Natural killer cell (primary cell): ENCODE measurements at regions not wholly inside any gene's neighbourhood (a gene's known extent, or its start where the extent isn't known, plus 50 kb on each side); places are given as distances from the start of the nearest gene placed in this dataset.

ENCODE experiments used
- ATAC-seq, 3 donors: fragments of 150-1000 bp in 2 of 3; fragments of 200-7000 bp in 1 of 3; cut with Tn5 transposase; 1 replicate in 1 of 3; 2 replicates in 2 of 3; pipeline ENCODE4 v1.10.0; 2021; ENCODE audit warnings: mild to moderate bottlenecking in 2 of 3, moderate library complexity in 2 of 3
- DNase-seq, 2 donors: peaks; one replicate each; pipeline versions ENCODE4 v3.0.0 to v3.0.0-alpha.2; 2013 to 2021; ENCODE audit warnings: mixed read lengths in 1 of 2
- H3K27ac ChIP-seq: one replicate; pipeline ENCODE4 v1.5.1; 2013; ENCODE audit warnings: mild to moderate bottlenecking, low read length
- H3K27me3 ChIP-seq: one replicate; pipeline ENCODE4 v1.6.1; 2013; ENCODE audit warnings: low read length; ENCODE audit not compliant: control insufficient read depth, insufficient read depth
- H3K36me3 ChIP-seq: one replicate; pipeline ENCODE4 v1.6.1; 2013; ENCODE audit warnings: low read length; ENCODE audit not compliant: control insufficient read depth, insufficient read depth
- H3K4me1 ChIP-seq: one replicate; pipeline ENCODE4 v1.6.1; 2013; ENCODE audit warnings: low read length; ENCODE audit not compliant: control insufficient read depth, insufficient read depth
- H3K4me3 ChIP-seq: one replicate; pipeline ENCODE4 v1.5.1; 2013; ENCODE audit warnings: low read length
- H3K9me3 ChIP-seq: one replicate; pipeline ENCODE4 v1.6.1; 2013; ENCODE audit warnings: low read length; ENCODE audit not compliant: control insufficient read depth, insufficient read depth
- H3K27ac Mint-ChIP-seq, 2 donors: one replicate each; pipeline ENCODE4 v1.8.0; 2022; ENCODE audit warnings: mild to moderate bottlenecking in 2 of 2, mixed read lengths in 2 of 2, moderate library complexity in 1 of 2
- H3K27me3 Mint-ChIP-seq, 2 donors: one replicate each; pipeline ENCODE4 v1.8.0; 2022; ENCODE audit warnings: low read depth in 2 of 2, mixed read lengths in 2 of 2
- H3K36me3 Mint-ChIP-seq: one replicate; pipeline ENCODE4 v1.8.0; 2022; ENCODE audit warnings: mixed read lengths
- H3K4me1 Mint-ChIP-seq, 2 donors: one replicate each; pipeline ENCODE4 v1.8.0; 2022; ENCODE audit warnings: mixed read lengths in 2 of 2
- H3K4me3 Mint-ChIP-seq: one replicate; pipeline ENCODE4 v1.8.0; 2022; ENCODE audit warnings: mild to moderate bottlenecking, moderate library complexity, mixed read lengths
- H3K9me3 Mint-ChIP-seq, 2 donors: one replicate each; pipeline ENCODE4 v1.8.0; 2022; ENCODE audit warnings: mixed read lengths in 2 of 2
- CTCF ChIP-seq: fragments of 200-600 bp; IDR thresholded peaks from one replicate; pipeline ENCODE4 v1.8.0; 2022; ENCODE audit warnings: antibody characterized with exemption
- WGBS: methylation state at CpG from one replicate; pipeline ENCODE4 v1.1.7; 2013; ENCODE audit warnings: missing lambda C conversion rate; ENCODE audit not compliant: insufficient coverage; 5-methylcytosine and 5-hydroxymethylcytosine counted together
- intact Hi-C: fragments of 100-400 bp; cut with micrococcal nuclease; formaldehyde crosslinking; loops from one replicate; pipeline ENCODE4 v1.14.2; 2022

DNA sequence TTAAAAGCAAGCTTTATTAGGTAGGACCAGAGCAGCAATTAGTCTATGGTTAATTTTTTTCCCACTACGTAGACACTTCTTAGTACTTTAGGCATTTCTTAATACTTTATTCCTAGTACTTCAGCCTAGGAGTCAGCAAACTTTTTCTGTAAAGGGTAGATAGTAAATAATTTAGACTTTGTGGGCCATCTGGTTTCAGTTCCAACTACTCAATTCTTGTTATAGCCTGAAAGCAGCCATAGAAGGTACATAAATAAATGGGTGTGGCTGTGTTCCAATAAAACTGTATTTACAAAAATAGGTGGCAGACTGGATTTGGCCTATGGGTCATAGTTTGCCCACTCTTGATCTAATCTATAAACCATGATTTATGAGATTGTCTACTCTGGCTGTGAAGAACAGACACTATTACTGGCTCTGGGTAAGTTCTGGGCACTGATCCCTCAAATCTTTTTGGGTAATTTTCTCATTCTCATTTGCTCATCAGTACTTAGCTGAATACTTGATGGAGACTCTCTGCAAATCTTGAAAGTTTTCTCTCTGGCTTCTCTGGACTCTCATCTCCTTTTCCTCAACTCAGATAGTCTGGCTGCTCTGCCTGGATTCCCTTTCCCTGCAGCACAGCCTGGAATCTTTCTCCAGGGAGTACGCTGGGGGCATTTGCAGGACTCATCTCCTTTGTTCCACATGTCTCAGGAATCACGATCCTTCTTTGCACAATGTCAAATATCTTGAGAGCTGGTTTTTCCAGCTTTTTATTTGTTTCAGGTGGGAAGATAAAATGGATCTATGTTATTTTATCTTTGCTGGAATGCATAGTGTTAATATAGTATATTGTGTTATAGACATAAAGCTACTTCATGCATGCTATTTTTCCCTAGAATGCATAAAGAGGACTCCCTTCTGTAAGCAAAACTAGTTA is 524.8 kb upstream of the TBL1XR1 start:
- 95% methylated on average over 2 of the region's 3 CpGs for WGBS
- H3K27ac ChIP-seq = no peak overlapping the region

DNA sequence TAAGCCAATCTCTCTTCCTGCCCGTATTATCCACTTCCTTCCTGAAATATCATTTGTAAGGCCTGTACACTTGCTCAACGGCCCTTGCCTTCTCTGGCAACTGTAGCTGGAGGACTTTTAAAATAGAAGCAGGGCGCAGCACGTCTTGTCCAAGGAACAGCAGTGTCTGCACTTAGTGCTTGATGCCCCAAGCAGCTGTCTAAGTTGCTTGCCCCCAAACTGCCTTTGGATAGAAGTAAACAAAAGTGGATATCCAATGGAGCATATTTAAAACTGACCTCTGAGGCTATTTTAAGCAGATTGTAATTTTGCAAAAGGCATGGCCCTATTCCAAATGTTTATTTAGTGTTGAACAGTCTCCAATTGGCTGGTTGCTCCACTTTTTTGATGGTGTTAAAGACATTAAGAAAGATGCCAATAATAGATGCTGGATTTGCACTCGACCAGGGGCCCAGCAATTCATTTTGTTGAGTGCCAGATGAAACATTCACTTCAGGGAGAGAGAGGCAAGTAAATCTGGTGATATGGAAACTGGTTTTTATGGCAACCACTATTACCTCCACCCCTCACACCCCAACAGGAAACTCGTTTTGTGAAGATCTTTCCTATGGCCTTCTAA is 526.8 kb upstream of the TBL1XR1 start:
- Mint-ChIP-seq H3K9me3 (peaks cover 2 to 4% of the 10 kb centered on the region in 2 donors), H3K4me1 (peaks cover 27 to 32% of the 10 kb centered on the region in 2 donors), H3K36me3 (no peaks in the 10 kb centered on the region), H3K27me3 (no peaks in the 10 kb centered on the region), H3K4me3 (peak overlapping the region; percentile 51), H3K27ac (peak overlapping the region; percentile 55 to 67)
- peaks cover 9% of the 10 kb centered on the region for H3K4me1 ChIP-seq
- no peak for TF ChIP-seq CTCF
- 19% methylated on average over 6 of the region's 6 CpGs for WGBS
- H3K4me3 ChIP-seq = no peak overlapping the region
- H3K27ac ChIP-seq = peak overlapping the region; percentile 38
- DNase-seq = peak in 1 of 2 donors; percentile 5
- H3K36me3 ChIP-seq = no peaks in the 10 kb centered on the region
- intact Hi-C loops = no loop called here
- ATAC-seq = peak in 2 of 3 donors; percentile 44 to 66
- no peaks in the 10 kb centered on the region for H3K9me3 ChIP-seq
- no peaks in the 10 kb centered on the region for H3K27me3 ChIP-seq

More for the DNA sequence above, 524.8 kb upstream of the TBL1XR1 start:
- no peak for DNase-seq
- Mint-ChIP-seq H3K4me1 (peaks cover 27 to 32% of the 10 kb centered on the region in 2 donors), H3K4me3 (no peak overlapping the region), H3K9me3 (peaks cover 1 to 4% of the 10 kb centered on the region in 2 donors), H3K27ac (no peak overlapping the region), H3K27me3 (no peaks in the 10 kb centered on the region), H3K36me3 (no peaks in the 10 kb centered on the region)
- no peak for ATAC-seq
- Histone ChIP-seq H3K4me3 (no peak overlapping the region), H3K27me3 (no peaks in the 10 kb centered on the region), H3K9me3 (no peaks in the 10 kb centered on the region), H3K4me1 (peaks cover 9% of the 10 kb centered on the region), H3K36me3 (no peaks in the 10 kb centered on the region)
- intact Hi-C loops = no loop called here
- TF ChIP-seq CTCF = no peak

- no peaks in the 10 kb centered on the region for H3K9me3 ChIP-seq
- H3K4me1 Mint-ChIP-seq = peaks cover 27 to 32% of the 10 kb centered on the region in 2 donors
- no peak for ATAC-seq
- 44% methylated on average over 1 of the region's 1 CpG for WGBS
- no peaks in the 10 kb centered on the region for H3K27me3 ChIP-seq
- H3K36me3 Mint-ChIP-seq = no peaks in the 10 kb centered on the region
- H3K9me3 Mint-ChIP-seq = peaks cover 2 to 4% of the 10 kb centered on the region in 2 donors
- H3K4me3 Mint-ChIP-seq = peak overlapping the region; percentile 51
- H3K4me3 ChIP-seq = no peak overlapping the region
- peak overlapping the region; percentile 55 to 67 for H3K27ac Mint-ChIP-seq
- no peak for DNase-seq
- no peak overlapping the region for H3K27ac ChIP-seq
- intact Hi-C loops = no loop called here
- H3K27me3 Mint-ChIP-seq = no peaks in the 10 kb centered on the region
- no peaks in the 10 kb centered on the region for H3K36me3 ChIP-seq
- no peak for TF ChIP-seq CTCF
- H3K4me1 ChIP-seq = peaks cover 9% of the 10 kb centered on the region
These were observed 527.9 kb upstream of the TBL1XR1 start for GRCh38 chr3:177725165-177725564.
